A549 (cell line): ENCODE measurements at regions not wholly inside any gene's neighbourhood (a gene's known extent, or its start where the extent isn't known, plus 50 kb on each side); places are given as distances from the start of the nearest gene placed in this dataset.

Experiments used
- ATAC-seq, 2 experiments: fragments of 200-7000 bp in 1 of 2; fragments of >200 bp in 1 of 2; cut with Nextera tagmentation in 1 of 2; cut with Tn5 transposase in 1 of 2; 3 replicates each; pipeline versions ENCODE4 v1.8.0 to v1.9.1; 2018 to 2020; ENCODE audit warnings: mild to moderate bottlenecking in 1 of 2, moderate library complexity in 1 of 2
- CTCF ChIA-PET: fragments of 300-600 bp; sonication (Branson Sonifier 250); formaldehyde crosslinking; extraction: SDS; loops from one replicate; lab custom pipeline; 2021; ENCODE audit warnings: antibody characterized with exemption, inconsistent platforms; lab: Yijun Ruan, JAX
- POLR2A ChIA-PET: fragments of 350-600 bp; formaldehyde crosslinking; extraction: SDS; loops from one replicate; lab custom pipeline; 2021; ENCODE audit warnings: antibody characterized with exemption, inconsistent platforms; lab: Yijun Ruan, JAX
- DNase-seq, 2 experiments: peaks; one replicate each; pipeline versions ENCODE4 v3.0.0 to v3.0.0-alpha.2; 2011 to 2016; ENCODE audit warnings: low read depth in 1 of 2, low spot score in 1 of 2
- FAIRE-seq: peaks from 2 replicates; lab custom pipeline; 2011; peaks lifted over from hg19 to GRCh38; lab: Jason Lieb, UNC
- H3K27ac ChIP-seq, 2 experiments: fragments of >200 bp; sonication (Bioruptor Twin); formaldehyde crosslinking; 3 replicates each; pipeline ENCODE4 v1.5.1; 2016 to 2017
- H3K4me1 ChIP-seq: fragments of >200 bp; sonication (Bioruptor Twin); formaldehyde crosslinking; 3 replicates; pipeline ENCODE4 v1.6.1; 2016
- H3K4me2 ChIP-seq: fragments of >200 bp; sonication (Bioruptor Twin); formaldehyde crosslinking; 3 replicates; pipeline ENCODE4 v1.6.1; 2016
- H3K4me3 ChIP-seq: fragments of >200 bp; sonication (Bioruptor Twin); formaldehyde crosslinking; 3 replicates; pipeline ENCODE4 v1.5.1; 2016
- H3K9me3 ChIP-seq: fragments of >200 bp; sonication (Bioruptor Twin); formaldehyde crosslinking; 3 replicates; pipeline ENCODE4 v1.6.1; 2016
- BHLHE40 ChIP-seq: IDR thresholded peaks from 2 replicates; pipeline ENCODE4 v1.6.1; 2012; ENCODE audit warnings: low read depth, low read length, inconsistent platforms
- CBX2 ChIP-seq: fragments of 200-600 bp; sonication (generic); IDR thresholded peaks from 2 replicates; pipeline ENCODE4 v1.6.1; 2016; ENCODE audit warnings: low read depth, mild to moderate bottlenecking, borderline replicate concordance
- CBX8 ChIP-seq: fragments of 200-600 bp; sonication (generic); IDR thresholded peaks from 2 replicates; pipeline ENCODE4 v1.6.1; 2016
- CHD2 ChIP-seq: fragments of 150-350 bp; IDR thresholded peaks from 2 replicates; pipeline ENCODE4 v1.6.1; 2014; ENCODE audit warnings: low read length; ENCODE audit not compliant: partially characterized antibody
- CHD4 ChIP-seq: fragments of 200-600 bp; sonication (generic); IDR thresholded peaks from 2 replicates; pipeline ENCODE4 v1.6.1; 2016; ENCODE audit warnings: antibody characterized with exemption, mild to moderate bottlenecking, borderline replicate concordance
- EHMT2 ChIP-seq: fragments of 200-600 bp; sonication (generic); IDR thresholded peaks from 2 replicates; pipeline ENCODE4 v1.6.1; 2016; ENCODE audit warnings: antibody characterized with exemption, low read depth, mild to moderate bottlenecking, moderate library complexity
- ESRRA ChIP-seq: fragments of 150-350 bp; IDR thresholded peaks from 2 replicates; pipeline ENCODE4 v1.6.1; 2014; ENCODE audit warnings: mild to moderate bottlenecking, low read length, borderline replicate concordance
- GATA3 ChIP-seq: IDR thresholded peaks from 2 replicates; pipeline ENCODE4 v1.6.1; 2012; ENCODE audit warnings: borderline replicate concordance
- HES2 ChIP-seq: fragments of >200 bp; sonication (Bioruptor Twin); formaldehyde crosslinking; IDR thresholded peaks from 2 replicates; pipeline ENCODE4 v1.6.1; 2016
- HOXB13 ChIP-seq: fragments of 250-450 bp; sonication (Bioruptor Pico); IDR thresholded peaks from 2 replicates; pipeline ENCODE4 v1.5.0; 2020; ENCODE audit warnings: low read depth, mild to moderate bottlenecking, moderate library complexity
- HOXB5 ChIP-seq: fragments of 250-450 bp; sonication (Bioruptor Pico); IDR thresholded peaks from 2 replicates; pipeline ENCODE4 v1.5.0; 2020; ENCODE audit warnings: mild to moderate bottlenecking, moderate library complexity
- JUN ChIP-seq, 2 experiments: fragments of >200 bp; sonication (Bioruptor Twin); formaldehyde crosslinking; IDR thresholded peaks; 2 replicates in 1 of 2; 3 replicates in 1 of 2; pipeline ENCODE4 v1.6.1; 2016 to 2017
- KDM1A ChIP-seq: fragments of 200-600 bp; sonication (generic); IDR thresholded peaks from 2 replicates; pipeline ENCODE4 v1.6.1; 2016; ENCODE audit warnings: low read depth, mild to moderate bottlenecking
- MAFK ChIP-seq: fragments of 450-650 bp; IDR thresholded peaks from 2 replicates; pipeline ENCODE4 v1.6.1; 2014; ENCODE audit not compliant: partially characterized antibody
- MYC ChIP-seq: IDR thresholded peaks from 2 replicates; pipeline ENCODE4 v1.6.1; 2012; ENCODE audit warnings: mild to moderate bottlenecking, inconsistent platforms, low read length, improper control_type of control experiment, borderline replicate concordance
- NR3C1 ChIP-seq: fragments of >200 bp; sonication (Bioruptor Twin); formaldehyde crosslinking; IDR thresholded peaks from 3 replicates; pipeline ENCODE4 v1.6.1; 2017
- PHF8 ChIP-seq: fragments of 200-600 bp; sonication (generic); IDR thresholded peaks from 2 replicates; pipeline ENCODE4 v1.6.1; 2016; ENCODE audit warnings: low read depth, mild to moderate bottlenecking, antibody characterized with exemption, moderate library complexity, borderline replicate concordance
- POLR2A ChIP-seq: IDR thresholded peaks from 2 replicates; pipeline ENCODE4 v1.6.1; 2012; ENCODE audit warnings: mild to moderate bottlenecking, low read length
- RARB ChIP-seq: fragments of 250-450 bp; sonication (Bioruptor Pico); IDR thresholded peaks from 2 replicates; pipeline ENCODE4 v1.8.0; 2021; ENCODE audit warnings: mild to moderate bottlenecking, moderate library complexity
- REST ChIP-seq: fragments of 200-600 bp; sonication (generic); IDR thresholded peaks from 2 replicates; pipeline ENCODE4 v1.6.1; 2016; ENCODE audit warnings: antibody characterized with exemption, mild to moderate bottlenecking, moderate library complexity
- RFX5 ChIP-seq: fragments of 450-650 bp; IDR thresholded peaks from 2 replicates; pipeline ENCODE4 v1.7.1; 2014; ENCODE audit warnings: antibody characterized with exemption, mild to moderate bottlenecking, moderate library complexity
- RNF2 ChIP-seq: fragments of 200-600 bp; sonication (generic); IDR thresholded peaks from 2 replicates; pipeline ENCODE4 v1.6.1; 2016; ENCODE audit warnings: low read depth, mild to moderate bottlenecking, antibody characterized with exemption, moderate library complexity, borderline replicate concordance
- TFCP2L1 ChIP-seq: fragments of 250-450 bp; sonication (Bioruptor Pico); IDR thresholded peaks from 2 replicates; pipeline ENCODE4 v1.5.0; 2021; ENCODE audit warnings: mild to moderate bottlenecking
- TP53 ChIP-seq: fragments of 250-450 bp; sonication (Bioruptor Pico); IDR thresholded peaks from 2 replicates; pipeline ENCODE4 v1.5.0; 2021; ENCODE audit warnings: mild to moderate bottlenecking, moderate library complexity
- ZFP36 ChIP-seq: fragments of 450-650 bp; IDR thresholded peaks from 2 replicates; pipeline ENCODE4 v1.6.1; 2014; ENCODE audit warnings: borderline replicate concordance; ENCODE audit not compliant: partially characterized antibody
- WGBS: methylation state at CpG from one replicate; pipeline ENCODE4 v1.1.6; 2017; ENCODE audit errors: missing lambda C conversion rate; 5-methylcytosine and 5-hydroxymethylcytosine counted together

DNA sequence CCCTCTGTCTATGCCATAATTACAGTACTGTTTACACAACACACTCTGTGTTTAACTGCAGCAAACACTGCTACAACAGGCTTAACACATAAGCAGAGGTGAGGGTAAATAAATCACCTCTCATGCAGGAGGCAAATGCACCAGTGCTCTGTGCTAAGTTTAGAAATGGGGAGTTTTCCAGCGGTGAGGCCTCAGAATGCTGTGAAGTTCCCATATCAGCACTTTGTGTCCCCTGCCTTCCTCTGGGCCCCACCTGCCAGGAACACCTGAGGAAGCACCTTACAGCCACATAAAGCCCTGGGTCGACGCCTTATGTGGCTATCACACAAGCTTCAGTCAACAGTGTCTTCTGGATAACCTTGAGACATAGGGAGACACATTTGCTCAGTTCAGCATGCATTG lies 304.5 kb downstream of the HAPSTR1 start:
- 7% methylated on average over 3 of the region's 3 CpGs for WGBS
- no peaks in the 10 kb centered on the region for H3K9me3 ChIP-seq
- no peak for ATAC-seq
- FAIRE-seq = no peak
- H3K27ac ChIP-seq = no peak overlapping the region
- POLR2A ChIA-PET = no interaction called here
- no peak overlapping the region for H3K4me3 ChIP-seq
- CTCF ChIA-PET = no interaction called here
- H3K4me1 ChIP-seq = no peaks in the 10 kb centered on the region
- TF ChIP-seq CBX2 (no peak), PHF8 (no peak), HOXB5 (no peak), GATA3 (no peak), HES2 (no peak), MAFK (no peak), REST (no peak), POLR2A (no peak), HOXB13 (CRISPR knock-in tag) (no peak), TFCP2L1 (no peak), EHMT2 (no peak), RNF2 (no peak), KDM1A (no peak), RFX5 (no peak), CHD2 (no peak)
- no peak for DNase-seq
- H3K4me2 ChIP-seq = no peak overlapping the region

DNA sequence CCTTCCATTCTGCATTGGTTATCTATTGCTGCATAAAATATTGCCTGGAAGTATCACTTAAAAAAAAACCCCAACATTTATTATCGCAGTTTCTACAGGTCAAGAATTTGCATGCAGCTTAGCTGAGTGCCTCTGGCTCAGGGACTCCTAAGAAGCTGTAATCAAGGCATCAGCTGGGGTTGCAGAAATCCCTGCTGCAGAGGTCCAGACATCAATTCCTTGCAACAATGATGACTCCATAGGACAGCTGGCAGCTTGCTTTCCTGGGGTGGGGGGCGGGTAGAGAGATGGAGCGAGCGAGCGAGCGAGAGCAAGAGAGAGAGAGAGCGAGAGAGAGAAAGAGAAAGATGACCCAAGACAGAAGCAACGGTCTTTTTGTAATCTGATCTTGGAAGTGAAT lies 308.1 kb downstream of the HAPSTR1 start:
- no peaks in the 10 kb centered on the region for H3K9me3 ChIP-seq
- no peak overlapping the region for H3K4me3 ChIP-seq
- FAIRE-seq = no peak
- no peak for TF ChIP-seq TFCP2L1
- TF ChIP-seq MYC = no peak
- no peak for TF ChIP-seq HES2
- TF ChIP-seq RARB (CRISPR knock-in tag) = no peak
- no peak for TF ChIP-seq CHD4
- TF ChIP-seq ESRRA = no peak
- TF ChIP-seq CBX8 = no peak
- TF ChIP-seq ZFP36 = no peak
- no peak for TF ChIP-seq RFX5
- no peak for TF ChIP-seq BHLHE40
- no peak for TF ChIP-seq RNF2
- TF ChIP-seq, all 56 proteins: peak for 0
- ChIA-PET POLR2A (no interaction called here), CTCF (no interaction called here)
- ATAC-seq (no peak), DNase-seq (no peak)
- H3K4me2 ChIP-seq = no peak overlapping the region
- H3K4me1 ChIP-seq = no peaks in the 10 kb centered on the region
- 6% methylated on average over 7 of the region's 8 CpGs for WGBS
- no peak overlapping the region for H3K27ac ChIP-seq

DNA sequence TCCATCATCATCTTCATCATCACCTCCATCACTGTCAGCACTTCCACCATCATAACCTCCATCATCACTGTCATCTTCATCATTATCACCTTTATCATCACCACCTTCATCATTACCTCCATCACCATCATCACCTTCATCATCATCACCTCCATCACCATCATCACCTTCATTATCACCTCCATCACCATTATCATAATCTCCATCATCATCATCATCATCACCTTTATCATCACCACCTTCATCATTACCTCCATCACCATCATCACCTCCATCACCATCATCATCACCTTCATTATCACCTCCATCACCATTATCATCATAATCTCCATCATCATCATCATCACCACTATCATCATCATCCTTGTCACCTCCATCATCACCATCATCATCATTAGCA lies 309.7 kb downstream of the HAPSTR1 start:
- Histone ChIP-seq H3K27ac (no peak overlapping the region), H3K4me3 (no peak overlapping the region), H3K4me2 (no peak overlapping the region), H3K9me3 (no peaks in the 10 kb centered on the region), H3K4me1 (no peaks in the 10 kb centered on the region)
- DNase-seq (no peak), FAIRE-seq (no peak), ATAC-seq (no peak)
- ChIA-PET POLR2A (no interaction called here), CTCF (no interaction called here)
- TF ChIP-seq RARB (CRISPR knock-in tag) (no peak), EHMT2 (no peak), POLR2A (no peak), NR3C1 (no peak), ZFP36 (no peak), JUN (IDR thresholded peaks at IDR 0.05) (no peak), TP53 (CRISPR knock-in tag) (no peak), ESRRA (no peak)
